ENCODE measurements at regions not wholly inside any gene's neighbourhood (a gene's known extent, or its start where the extent isn't known, plus 50 kb on each side); places are given as distances from the start of the nearest gene placed in this dataset.

DNA sequence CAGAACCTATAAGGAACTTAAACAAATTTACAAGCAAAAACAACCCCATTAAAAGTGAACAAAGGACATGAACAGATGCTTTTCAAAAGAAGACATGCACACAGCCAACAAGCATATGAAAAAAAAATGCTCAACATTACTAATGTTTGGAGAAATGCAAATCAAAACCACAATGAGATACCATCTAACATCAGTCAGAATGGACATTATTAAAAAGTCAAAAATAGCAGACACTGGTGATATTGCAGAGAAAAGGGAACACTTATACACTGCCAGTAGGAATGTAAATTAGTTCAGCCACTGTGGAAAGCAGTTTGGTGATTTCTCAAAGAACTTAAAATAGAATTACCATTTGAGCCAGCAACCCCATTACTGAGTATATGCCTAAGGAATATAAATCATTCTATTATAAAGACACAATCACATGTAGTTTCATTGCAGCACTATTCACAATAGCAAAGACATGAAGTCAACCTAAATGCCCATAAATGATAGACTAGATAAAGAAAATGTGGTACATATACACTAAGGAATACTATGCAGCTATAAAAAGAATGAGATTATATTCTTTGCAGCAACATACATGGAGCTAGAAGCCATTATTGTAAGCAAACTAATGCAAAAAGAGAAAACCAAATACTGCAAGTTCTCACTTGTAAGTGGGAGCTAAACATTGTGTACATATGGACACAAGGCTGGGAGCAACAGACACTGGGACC, 1509.4 kb downstream of the TECRL start:
- no peak for DNase-seq (ENCODE audit: low read depth in 2 of 2)

DNA sequence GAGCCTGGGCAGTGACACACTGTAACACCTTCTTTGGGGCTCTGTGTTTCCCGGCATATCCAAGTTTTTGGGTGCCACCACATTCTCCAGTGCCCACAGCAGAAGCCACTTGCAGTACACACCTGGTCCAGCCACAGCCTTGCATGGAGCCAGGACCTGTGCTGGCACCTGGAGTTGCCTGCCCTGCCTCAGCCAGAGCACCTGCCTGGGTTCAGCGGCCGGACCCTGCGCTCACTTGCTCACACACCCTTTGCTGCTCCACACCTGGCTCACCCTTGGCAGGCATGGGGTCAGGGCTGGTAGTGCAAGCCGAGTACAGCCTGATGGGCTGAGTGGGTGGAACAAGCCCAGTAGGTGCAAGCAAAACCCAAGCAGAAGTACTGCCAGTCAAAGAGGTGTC, 1511.1 kb downstream of the TECRL start:
- DNase-seq (ENCODE audit: low read depth in 2 of 2), result no peak

DNA sequence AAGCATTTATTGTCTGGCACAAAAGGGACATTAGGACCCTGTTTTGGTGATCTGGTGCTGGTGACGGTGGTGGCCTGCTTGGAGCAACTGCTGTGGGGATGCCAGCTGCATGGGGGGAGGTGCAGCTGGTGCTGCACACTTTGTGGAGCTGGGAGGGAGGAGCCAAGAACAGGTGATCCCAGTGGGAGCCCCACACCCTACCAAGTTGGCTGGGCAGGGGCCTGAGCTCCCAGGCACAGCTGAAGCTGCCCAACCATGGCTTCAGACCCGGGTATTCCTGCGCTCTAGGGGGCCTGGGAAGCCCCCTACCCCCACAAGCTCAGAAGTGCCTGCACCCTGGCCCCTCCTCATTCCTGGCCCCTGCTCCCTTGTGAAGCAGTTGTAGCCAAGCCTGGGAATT, 1512.5 kb downstream of the TECRL start:
- DNase-seq (ENCODE audit: low read depth in 2 of 2), result no peak

DNA sequence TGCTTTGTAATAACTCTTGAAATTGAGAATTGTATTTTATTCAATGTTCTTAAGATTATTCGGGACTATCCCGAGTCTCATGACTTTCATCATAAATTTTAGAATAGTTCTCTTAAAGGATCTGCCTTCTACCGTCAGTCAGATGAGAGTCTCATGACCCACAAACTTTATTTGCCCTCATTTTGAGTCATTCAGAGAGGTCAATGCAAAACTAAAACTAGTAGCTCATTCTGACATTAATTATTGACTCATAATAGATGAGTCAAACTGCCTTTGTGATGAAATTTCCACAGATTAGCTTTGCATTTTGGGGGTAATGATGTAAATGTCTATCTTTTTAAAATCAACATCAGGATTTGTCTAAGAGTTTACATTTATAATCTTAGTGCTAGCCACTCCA, 1527.3 kb downstream of the TECRL start:
- no peak for DNase-seq (ENCODE audit: low read depth in 2 of 2)

DNA sequence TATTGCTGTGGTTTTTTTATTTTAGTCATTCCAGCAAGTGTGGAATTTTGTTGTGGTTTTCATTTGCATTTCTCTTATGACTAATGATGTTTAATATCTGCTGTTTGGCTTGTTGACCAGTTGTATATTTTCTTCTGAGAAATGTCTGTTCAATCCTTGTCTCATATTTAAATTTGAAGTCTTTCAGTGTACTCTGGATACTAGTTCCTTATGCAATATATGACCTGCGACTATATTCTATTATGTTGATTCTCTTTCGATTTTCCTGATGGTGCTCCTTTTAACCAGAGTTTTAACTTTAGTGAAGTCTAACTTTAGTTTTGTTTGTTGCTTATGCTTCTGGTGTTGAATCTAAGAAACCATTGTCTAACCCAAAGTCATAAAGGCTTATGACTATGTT, 1528.0 kb downstream of the TECRL start:
- no peak for DNase-seq (ENCODE audit: low read depth in 2 of 2)

DNA sequence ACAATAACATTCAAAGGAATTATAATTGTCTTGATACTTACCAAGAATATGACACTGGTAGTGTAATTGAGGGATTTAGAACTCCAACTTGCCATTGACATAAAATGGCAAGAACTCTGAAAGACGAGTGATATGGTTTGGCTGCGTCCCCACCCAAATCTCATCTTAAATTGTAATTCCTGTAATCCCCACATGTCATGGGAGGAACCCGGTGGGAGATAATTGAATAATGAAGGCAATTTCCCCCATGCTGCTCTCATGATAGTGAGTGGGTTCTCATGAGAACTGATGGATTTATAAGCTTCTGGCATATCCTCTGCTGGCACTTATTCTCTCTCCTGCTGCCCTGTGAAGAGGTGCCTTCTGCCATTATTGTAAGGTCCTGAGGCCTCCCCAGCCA, 1536.4 kb downstream of the TECRL start:
- DNase-seq (ENCODE audit: low read depth in 2 of 2), result no peak

DNA sequence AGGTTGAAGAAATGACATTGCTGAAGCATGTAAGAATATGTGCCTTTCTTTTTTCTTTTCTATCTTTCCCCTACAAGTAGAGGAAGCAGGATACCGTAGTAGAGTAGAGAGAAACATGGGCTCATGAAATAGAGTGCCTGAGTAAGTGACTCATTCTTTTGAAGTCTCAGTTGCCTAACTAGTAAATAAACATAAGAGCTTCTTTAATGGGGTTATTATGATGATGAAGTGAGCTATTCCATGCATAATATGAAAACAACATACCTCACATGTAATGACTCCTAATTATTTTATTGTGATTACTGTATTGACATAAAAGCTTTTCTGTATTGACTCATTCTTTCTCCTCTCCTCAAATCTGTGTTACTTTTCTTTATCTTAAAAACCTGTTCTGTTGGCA, 1538.2 kb downstream of the TECRL start:
- DNase-seq (ENCODE audit: low read depth in 2 of 2), result no peak

DNA sequence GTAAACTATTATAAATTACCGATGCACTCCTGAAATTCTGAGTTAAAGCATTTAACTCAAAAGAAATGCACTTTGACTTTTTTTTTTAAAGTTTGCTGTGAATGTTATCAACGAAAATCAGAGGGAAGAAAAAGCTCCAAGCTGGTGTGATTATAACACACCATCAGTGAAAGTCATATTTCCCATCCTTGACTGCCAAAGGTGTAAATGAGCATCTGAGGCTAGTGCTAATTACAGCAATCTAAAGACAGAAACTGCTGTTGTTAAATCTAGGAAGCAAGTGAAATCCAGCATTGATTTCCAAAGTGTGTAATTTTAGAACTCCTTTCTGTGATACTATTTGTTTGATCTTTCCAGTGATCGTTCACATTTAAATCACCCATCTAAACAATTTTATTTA, 1538.8 kb downstream of the TECRL start:
- DNase-seq (ENCODE audit: low read depth in 2 of 2), result no peak

DNA sequence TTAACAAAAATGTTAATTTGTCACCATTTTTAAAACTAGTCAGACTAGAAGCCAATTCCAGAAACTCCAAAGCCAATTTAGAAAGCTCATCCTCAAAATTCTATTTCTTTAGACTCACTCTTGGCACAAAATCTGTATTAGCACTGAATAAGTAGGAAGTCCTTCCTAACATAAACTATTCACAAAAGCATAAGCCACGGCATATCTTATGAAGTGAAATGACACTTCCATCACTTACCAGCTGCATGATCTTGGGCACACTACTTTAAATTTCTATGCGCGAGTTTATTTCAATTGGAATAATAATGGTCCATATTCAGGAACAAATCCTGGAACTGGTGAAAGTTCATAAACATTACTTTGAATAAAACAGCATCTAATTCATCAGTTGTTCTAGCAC, 1544.0 kb downstream of the TECRL start:
- DNase-seq (ENCODE audit: low read depth in 2 of 2), result no peak

DNA sequence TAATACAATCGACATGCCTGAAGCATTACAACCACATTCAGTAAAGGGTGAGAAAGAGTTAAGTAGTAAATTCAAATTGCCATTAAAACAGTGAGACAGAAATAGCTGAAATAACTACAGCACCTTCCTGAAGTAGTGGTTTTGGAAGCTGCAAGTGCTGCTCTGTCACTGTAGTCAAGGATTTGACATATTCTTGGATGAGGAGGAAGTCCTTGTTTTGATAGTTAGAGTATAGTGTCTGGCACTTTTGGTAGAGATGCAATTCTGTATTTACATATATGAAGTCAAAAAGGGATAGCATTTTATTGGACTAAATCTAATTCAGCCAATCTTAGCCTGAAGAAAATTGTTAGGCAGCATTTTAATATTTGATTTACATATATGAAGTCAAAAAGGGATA, 1559.6 kb downstream of the TECRL start:
- DNase-seq (ENCODE audit: low read depth in 2 of 2), result no peak

DNA sequence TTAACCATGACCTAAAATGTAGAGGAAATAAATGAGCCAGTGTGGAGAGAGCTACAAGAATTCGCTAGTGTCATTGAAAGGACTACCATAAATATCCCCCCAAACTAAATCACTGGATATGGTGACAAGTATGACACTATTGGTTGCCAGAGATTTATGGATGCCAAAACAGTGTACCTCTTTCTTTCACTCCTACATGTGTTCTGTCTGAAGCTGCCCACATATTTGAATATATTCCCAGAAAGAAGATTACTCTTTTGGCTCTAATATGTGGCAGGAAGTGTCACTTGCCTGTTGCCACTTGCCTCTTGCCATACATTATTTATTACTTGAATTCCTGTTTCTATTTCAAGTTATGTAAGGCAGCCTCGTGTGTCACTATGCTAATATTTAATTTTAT, 1573.6 kb downstream of the TECRL start:
- DNase-seq (ENCODE audit: low read depth in 2 of 2), result no peak

DNA sequence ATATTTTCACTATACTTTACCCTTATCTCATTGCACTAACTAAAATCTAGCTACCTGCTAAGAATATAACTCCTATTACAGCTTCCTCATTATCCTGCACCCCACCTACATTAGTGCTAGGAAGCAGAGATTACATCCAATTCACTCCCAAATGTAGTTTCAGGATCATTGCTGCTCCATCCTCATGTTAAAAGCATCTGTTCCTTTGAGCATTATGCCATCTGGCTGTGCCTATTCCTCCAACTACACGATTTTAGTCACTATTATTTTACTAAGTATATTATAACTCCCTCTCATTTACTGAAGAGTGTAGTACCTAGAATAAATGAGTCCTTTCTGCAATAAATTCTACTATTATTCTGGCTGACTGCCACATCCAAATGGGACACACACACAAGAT, 1586.9 kb downstream of the TECRL start:
- no peak for DNase-seq (ENCODE audit: low read depth in 2 of 2)

DNA sequence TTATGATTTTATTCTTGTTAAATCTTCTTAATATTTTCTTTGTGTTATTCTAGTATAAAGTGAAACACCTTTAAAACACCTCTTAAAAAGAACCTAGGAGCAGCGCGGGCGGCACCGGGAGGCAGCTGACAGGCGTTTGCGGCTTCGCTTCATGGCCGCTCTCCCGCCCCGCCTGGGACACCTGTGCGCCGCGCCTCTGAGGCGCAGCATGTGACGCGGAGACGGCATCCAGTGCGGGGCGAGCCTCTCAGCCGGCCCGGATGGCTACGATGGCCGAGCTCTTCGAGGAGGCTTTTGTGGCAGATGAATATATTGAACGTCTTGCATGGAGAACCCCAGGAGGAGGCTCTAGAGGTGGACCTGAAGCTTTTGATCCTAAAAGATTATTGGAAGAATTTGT, 1592.7 kb downstream of the TECRL start:
- no peak for DNase-seq (ENCODE audit: low read depth in 2 of 2)

DNA sequence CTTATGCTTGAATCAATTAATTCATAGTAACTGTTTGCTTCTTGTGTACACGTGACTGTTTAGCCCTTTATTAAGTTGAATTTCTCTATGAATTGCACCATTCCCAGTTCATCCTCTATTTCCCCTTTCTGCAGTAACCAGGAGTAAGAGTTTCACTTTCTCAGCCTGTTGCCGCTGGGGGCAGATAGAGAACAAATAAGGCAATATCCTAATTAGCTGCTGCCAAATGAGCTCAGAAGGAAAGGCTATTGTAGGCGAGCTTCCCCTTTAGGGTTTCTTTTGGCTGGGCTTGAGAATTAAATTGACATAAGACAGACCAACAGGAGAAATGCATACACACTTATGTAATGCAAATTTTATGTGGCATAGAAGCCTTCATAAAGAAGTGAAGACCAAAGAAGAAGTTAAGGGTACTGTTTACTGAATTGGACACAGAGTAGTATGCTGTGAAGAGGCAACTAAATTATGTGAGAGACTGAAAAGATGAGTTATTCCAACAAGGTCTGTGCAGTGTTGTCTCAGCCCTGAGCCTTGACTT, 1594.7 kb downstream of the TECRL start:
- no peak for DNase-seq (ENCODE audit: low read depth in 2 of 2)

DNA sequence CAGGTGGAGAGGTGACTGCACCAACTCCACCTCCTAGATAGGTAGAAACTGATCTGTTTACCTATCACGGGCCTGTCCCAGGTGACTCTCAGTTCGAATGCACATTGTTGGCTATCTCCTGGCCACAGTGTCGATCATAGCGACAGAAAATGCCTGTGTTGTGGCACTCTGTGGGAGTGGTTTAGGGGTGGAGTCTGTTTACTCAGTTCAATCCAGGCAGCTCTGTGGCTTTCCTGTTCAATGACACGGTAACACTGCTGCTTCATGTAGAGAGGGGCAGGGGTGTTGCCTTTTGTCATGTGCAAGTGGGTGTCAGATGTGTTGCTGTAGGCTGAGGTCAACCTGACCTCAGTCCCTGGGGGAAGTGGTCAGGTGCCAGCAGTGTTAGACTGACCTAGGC, 1602.4 kb downstream of the TECRL start:
- no peak for DNase-seq (ENCODE audit: low read depth in 2 of 2)

DNA sequence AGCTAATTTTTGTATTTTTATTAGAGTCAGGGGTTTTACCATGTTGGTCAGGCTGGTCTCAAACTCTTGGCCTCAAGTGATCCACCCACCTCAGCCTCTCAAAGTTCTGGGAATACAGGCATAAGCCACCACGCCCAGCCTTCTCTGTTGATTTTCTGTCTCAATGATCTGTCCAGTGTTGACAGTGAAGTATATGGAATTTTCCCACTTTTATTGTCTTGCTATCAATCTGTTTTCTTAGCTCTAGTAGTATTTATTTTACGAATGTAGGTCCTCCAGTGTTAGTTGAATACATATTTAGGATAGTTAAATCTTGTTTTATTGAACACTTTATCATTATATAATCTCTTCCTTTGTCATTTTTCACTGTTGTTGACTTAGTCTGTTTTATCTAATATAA, 1603.9 kb downstream of the ADGRL3 start:
- no peak for DNase-seq (ENCODE audit: low read depth in 2 of 2)

DNA sequence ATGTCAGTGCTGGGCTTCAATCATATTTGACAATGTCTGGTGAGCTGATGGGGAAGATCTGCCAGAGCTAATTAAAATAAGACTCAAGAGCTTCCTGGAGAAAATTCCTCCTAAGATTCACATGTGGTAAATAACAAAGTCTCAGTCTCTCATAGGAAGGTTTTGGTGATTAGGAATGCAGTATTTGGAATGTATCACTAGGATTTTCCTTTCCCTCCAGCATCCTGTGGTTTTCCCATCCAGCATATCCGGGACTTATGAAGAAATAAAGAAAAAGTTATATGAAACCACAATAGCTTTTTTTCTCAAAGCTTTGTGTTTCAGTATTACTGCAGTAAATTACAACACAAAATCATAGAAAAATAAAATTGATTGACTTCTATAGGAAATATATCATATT, 1597.1 kb downstream of the ADGRL3 start:
- no peak for DNase-seq (ENCODE audit: low read depth in 2 of 2)

DNA sequence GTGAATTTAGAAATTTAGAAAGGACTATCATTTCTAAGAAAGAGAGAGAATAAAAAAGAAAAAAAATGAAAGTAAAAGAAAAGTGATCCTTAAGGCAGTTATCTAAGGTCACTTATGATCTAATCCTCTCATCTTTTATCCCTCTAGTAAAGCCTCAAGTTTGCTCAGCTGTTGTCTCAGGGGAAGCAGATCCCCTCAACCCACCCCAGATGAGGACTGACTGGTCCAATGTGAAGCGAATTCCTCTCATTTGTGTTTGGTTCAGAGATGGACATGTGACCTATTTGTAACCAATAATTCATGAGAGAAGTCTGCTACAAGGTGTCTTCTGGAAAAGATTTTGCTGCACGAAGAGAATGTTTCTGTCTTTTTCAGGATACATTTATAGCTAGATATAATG, 1591.3 kb downstream of the ADGRL3 start:
- DNase-seq (ENCODE audit: low read depth in 2 of 2), result no peak

DNA sequence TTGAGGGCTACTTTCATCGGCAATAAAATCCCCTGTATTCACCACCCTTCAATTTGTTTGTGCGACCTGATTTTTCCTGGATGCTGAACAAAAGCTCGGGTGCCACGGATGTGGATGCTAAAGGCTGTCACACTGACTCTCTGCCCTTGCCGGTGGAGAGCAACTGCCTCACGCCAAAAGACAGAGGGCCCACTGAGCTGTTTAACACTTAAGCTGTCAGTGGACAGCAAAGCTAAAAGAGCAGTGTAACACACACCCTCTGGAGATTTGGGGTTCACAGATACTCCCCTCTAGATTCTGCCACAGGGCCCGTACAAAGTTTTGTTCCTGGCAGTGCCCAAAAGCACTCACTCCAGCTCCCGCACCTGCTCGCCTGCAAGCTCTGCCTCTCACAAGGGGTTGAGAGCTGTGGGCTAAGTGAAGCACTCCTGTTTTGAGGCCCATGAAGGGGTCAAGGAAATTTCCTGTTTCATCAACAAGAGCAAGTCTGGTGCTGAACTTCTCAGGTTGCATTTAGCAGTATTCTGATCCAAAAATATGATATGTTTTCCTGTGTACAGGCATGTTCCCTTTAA, 1571.9 kb downstream of the ADGRL3 start:
- no peak for DNase-seq (ENCODE audit: low read depth in 2 of 2)

DNA sequence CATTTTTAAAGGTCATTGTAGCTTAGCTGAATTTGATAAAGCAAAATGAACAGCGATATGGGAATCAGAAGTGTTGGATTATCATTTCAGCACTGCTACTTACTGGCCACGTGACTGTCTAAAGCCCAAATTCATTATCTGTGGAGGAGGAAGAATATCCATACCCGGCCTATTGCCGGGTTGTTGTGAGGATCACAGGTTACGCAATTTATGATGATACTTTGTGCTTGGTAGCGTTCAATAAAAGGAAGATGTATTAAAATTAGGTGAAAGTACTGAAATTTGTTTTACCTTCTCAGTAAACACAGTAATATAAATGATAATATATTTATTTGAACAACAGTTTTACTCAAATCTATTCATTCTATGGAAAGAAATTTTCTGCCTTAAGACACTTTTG, 1540.2 kb downstream of the ADGRL3 start:
- DNase-seq (ENCODE audit: low read depth in 2 of 2), result no peak

DNA sequence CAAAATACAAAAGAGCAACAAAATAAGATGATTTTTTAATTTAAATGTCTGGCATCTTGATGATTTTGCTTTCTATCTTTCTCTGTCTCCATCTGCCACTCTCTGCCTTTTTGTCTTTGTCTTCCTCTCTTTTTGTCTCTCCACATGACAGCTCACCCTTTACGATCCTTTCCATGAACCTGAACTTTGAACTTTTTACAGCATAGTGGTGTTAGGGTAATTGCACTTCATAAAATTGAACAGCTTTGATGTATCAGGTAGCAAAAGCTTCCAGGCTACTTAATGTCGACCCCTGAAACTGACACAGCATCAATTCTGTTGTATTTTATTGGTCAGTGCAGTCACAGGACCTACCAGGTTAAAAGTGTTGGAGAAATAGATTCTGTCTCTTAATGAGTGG, 1517.0 kb downstream of the ADGRL3 start:
- no peak for DNase-seq (ENCODE audit: low read depth in 2 of 2)

DNA sequence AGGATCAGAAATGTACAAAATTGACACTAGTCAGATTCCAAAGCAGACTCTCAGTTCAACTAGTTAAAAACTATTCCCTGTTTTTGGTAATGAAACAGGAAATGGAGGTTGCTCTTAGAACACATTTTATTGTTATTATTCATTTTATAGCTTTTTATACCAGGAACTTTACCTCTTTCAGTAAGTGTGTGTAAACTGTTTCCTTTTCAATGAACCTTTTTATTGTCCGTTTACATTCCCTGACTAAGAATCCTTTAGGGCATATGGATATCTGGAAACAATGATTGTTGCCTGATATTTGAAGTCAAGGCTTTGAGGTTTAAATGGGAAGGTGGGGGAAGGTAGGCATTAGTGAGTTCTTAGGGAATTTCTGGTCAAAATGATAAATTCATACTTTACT, 1511.4 kb downstream of the ADGRL3 start:
- DNase-seq (ENCODE audit: low read depth in 2 of 2), result no peak

DNA sequence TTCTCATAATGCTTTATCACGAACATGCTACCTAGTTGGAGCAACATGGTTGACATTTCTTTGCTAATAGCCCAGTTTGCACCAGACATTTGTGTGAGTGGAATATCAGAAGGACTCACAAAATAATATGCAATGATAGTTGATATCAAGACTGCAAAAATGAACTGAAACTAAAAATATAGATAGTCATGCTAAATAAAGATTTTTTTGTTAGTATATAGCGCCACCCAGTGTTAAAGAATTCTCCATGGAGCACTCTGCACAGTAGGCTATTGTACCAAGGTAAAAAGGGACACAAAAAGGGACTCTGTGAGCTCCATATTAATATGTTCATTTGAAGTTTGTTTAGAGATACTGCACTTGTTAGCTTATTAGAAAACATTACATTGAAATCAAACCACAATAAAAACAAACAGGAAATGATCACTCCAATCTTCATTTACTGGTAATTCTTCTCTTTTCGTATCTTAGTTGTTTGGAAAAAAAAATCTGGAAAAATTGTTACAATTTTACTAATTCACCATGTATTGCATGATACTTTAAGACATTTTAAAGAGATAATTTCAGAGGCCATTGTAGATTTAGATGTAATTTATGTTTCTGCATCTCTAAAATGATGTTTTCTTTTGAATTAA, 1509.6 kb downstream of the ADGRL3 start:
- DNase-seq (ENCODE audit: low read depth in 2 of 2), result no peak

Measured in stimulated activated CD4-positive, alpha-beta T cell treated with anti-CD3 and anti-CD28 coated beads, Interleukin-12 subunit alpha, Interleukin-12 subunit beta, amount 100 ng/mL, for 24 hours (primary cell).